Left lung (tissue), 4 donors: ENCODE measurements at regions not wholly inside any gene's neighbourhood (a gene's known extent, or its start where the extent isn't known, plus 50 kb on each side); places are given as distances from the start of the nearest gene placed in this dataset.

ENCODE experiments used
- ATAC-seq: fragments of 200-7000 bp; cut with Tn5 transposase; one replicate; pipeline ENCODE4 v1.9.1; 2020; ENCODE audit warnings: moderate library complexity
- DNase-seq, 4 donors: peaks; one replicate each; pipeline ENCODE4 v3.0.0-alpha.2; 2013 to 2020
- H3K27ac ChIP-seq, 2 donors: fragments of 200-600 bp; sonication (generic) in 1 of 2; one replicate each; pipeline versions ENCODE4 v1.5.0 to v1.8.0; 2020 to 2021
- H3K27me3 ChIP-seq, 2 donors: fragments of 200-600 bp; sonication (generic) in 1 of 2; one replicate each; pipeline versions ENCODE4 v1.5.0 to v1.8.0; 2020 to 2021
- H3K36me3 ChIP-seq, 2 donors: fragments of 200-600 bp; sonication (generic) in 1 of 2; one replicate each; pipeline versions ENCODE4 v1.5.0 to v1.8.0; 2020 to 2021
- H3K4me1 ChIP-seq, 2 donors: fragments of 200-600 bp; one replicate each; pipeline ENCODE4 v1.8.0; 2021
- H3K4me3 ChIP-seq, 2 donors: fragments of 200-600 bp; sonication (generic) in 1 of 2; one replicate each; pipeline versions ENCODE4 v1.5.0 to v1.8.0; 2020 to 2021; ENCODE audit warnings: mild to moderate bottlenecking in 1 of 2
- H3K9me3 ChIP-seq, 2 donors: fragments of 200-600 bp; sonication (generic) in 1 of 2; one replicate each; pipeline versions ENCODE4 v1.5.0 to v1.8.0; 2020 to 2021
- CTCF ChIP-seq, 2 donors: fragments of 200-600 bp; sonication (generic) in 1 of 2; IDR thresholded peaks; one replicate each; pipeline versions ENCODE4 v1.5.0 to v1.8.0; 2021; ENCODE audit warnings: antibody characterized with exemption in 2 of 2
- intact Hi-C, 2 donors: fragments of 100-400 bp; cut with DNase I; formaldehyde crosslinking; loops; one replicate each; pipeline versions ENCODE4 v1.11.2 to v1.14.2; 2022
- donor health status: DM: no; HTN: yes; CAD: no.
- donor health status: DM: no; HTN: no; CAD: no.

GRCh38 chr4:136737066-136737465, 795.2 kb downstream of the PCDH18 start:
- Histone ChIP-seq H3K9me3 (no peaks in the 10 kb centered on the region), H3K27me3 (no peaks in the 10 kb centered on the region), H3K4me3 (no peak overlapping the region), H3K27ac (no peak overlapping the region), H3K36me3 (no peaks in the 10 kb centered on the region), H3K4me1 (no peaks in the 10 kb centered on the region)
- intact Hi-C loops: no loop called here
- no peak for ATAC-seq
- no peak for TF ChIP-seq CTCF (IDR thresholded peaks at IDR 0.05)
- no peak for DNase-seq

GRCh38 chr4:136731025-136731424, 801.3 kb downstream of the PCDH18 start:
- no peak for DNase-seq
- ATAC-seq: no peak

GRCh38 chr4:136725286-136726081, 806.8 kb downstream of the PCDH18 start:
- no peaks in the 10 kb centered on the region for H3K9me3 ChIP-seq
- no peak overlapping the region for H3K27ac ChIP-seq
- intact Hi-C loops: no loop called here
- ATAC-seq (no peak), DNase-seq (no peak)
- no peaks in the 10 kb centered on the region for H3K4me1 ChIP-seq
- H3K27me3 ChIP-seq: no peaks in the 10 kb centered on the region
- no peak for TF ChIP-seq CTCF (IDR thresholded peaks at IDR 0.05)
- no peak overlapping the region for H3K4me3 ChIP-seq
- H3K36me3 ChIP-seq: no peaks in the 10 kb centered on the region

More at GRCh38 chr4:136731025-136731424, 801.3 kb downstream of the PCDH18 start:
- no peaks in the 10 kb centered on the region for H3K9me3 ChIP-seq
- H3K27me3 ChIP-seq: no peaks in the 10 kb centered on the region
- H3K4me3 ChIP-seq: no peak overlapping the region
- H3K36me3 ChIP-seq: no peaks in the 10 kb centered on the region
- H3K27ac ChIP-seq: no peak overlapping the region
- no peak for TF ChIP-seq CTCF (IDR thresholded peaks at IDR 0.05)
- intact Hi-C loops: no loop called here
- no peaks in the 10 kb centered on the region for H3K4me1 ChIP-seq

- no peak for TF ChIP-seq CTCF (IDR thresholded peaks at IDR 0.05)
- no peak for DNase-seq
- ATAC-seq: no peak
- intact Hi-C loops: no loop called here
- Histone ChIP-seq H3K27ac (no peak overlapping the region), H3K27me3 (no peaks in the 10 kb centered on the region), H3K4me3 (no peak overlapping the region), H3K36me3 (no peaks in the 10 kb centered on the region), H3K4me1 (no peaks in the 10 kb centered on the region), H3K9me3 (peaks cover 0 to 5% of the 10 kb centered on the region in 2 donors)
These were observed 819.2 kb downstream of the PCDH18 start for GRCh38 chr4:136713140-136713539.

- Histone ChIP-seq H3K36me3 (no peaks in the 10 kb centered on the region), H3K27ac (no peak overlapping the region), H3K4me1 (no peaks in the 10 kb centered on the region), H3K4me3 (no peak overlapping the region), H3K27me3 (no peaks in the 10 kb centered on the region), H3K9me3 (no peaks in the 10 kb centered on the region)
- TF ChIP-seq CTCF (IDR thresholded peaks at IDR 0.05): no peak
- ATAC-seq (no peak), DNase-seq (no peak)
- intact Hi-C loops: no loop called here
These were observed 822.4 kb downstream of the PCDH18 start for GRCh38 chr4:136709897-136710296.
